ENCODE measurements at regions not wholly inside any gene's neighbourhood (a gene's known extent, or its start where the extent isn't known, plus 50 kb on each side); places are given as distances from the start of the nearest gene placed in this dataset.

GRCh38 chr5:2686321-2687124, 65.0 kb downstream of the IRX2 start:
- no peak for FAIRE-seq
- TF ChIP-seq, protein P1, sequence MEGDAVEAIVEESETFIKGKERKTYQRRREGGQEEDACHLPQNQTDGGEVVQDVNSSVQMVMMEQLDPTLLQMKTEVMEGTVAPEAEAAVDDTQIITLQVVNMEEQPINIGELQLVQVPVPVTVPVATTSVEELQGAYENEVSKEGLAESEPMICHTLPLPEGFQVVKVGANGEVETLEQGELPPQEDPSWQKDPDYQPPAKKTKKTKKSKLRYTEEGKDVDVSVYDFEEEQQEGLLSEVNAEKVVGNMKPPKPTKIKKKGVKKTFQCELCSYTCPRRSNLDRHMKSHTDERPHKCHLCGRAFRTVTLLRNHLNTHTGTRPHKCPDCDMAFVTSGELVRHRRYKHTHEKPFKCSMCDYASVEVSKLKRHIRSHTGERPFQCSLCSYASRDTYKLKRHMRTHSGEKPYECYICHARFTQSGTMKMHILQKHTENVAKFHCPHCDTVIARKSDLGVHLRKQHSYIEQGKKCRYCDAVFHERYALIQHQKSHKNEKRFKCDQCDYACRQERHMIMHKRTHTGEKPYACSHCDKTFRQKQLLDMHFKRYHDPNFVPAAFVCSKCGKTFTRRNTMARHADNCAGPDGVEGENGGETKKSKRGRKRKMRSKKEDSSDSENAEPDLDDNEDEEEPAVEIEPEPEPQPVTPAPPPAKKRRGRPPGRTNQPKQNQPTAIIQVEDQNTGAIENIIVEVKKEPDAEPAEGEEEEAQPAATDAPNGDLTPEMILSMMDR (IDR thresholded peaks at IDR 0.05; ENCODE audit: insufficient read depth, missing control alignments), result no peak
- DNase-seq (ENCODE audit: insufficient read length, low spot score), result no peak

DNA sequence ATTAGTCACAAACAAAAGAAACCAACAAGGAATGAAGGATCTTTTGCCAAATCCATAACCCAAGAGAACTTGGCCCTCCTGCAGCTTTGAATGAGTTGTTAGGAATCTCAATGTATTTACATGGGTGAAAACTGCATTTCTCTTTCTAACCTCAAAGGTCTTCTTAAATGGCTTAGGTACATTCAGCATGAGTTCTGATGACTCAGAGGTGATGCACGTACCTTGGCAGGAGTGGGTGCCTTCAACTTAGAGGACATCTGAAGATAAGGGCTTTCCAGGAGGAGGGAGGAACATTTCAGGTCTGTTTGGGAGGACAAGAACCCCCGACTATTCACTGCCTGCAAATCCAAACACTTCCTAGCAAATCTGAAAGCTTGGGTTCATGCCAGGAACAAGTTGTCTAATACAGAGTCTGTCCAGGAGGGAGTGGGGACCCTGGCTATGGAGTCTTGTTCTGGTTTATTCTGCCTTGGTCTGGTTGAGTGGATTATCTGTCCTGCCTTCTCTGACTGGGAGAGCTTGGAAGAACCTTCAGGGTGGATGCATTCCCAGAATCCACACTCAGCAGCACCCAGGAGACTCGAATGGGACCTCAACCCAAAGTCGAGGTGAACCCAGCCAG, 65.7 kb downstream of the IRX2 start:
- DNase-seq (ENCODE audit: insufficient read length, low spot score) (no peak), FAIRE-seq (no peak)
- TF ChIP-seq, protein P1 (IDR thresholded peaks at IDR 0.05; ENCODE audit: insufficient read depth, missing control alignments), result no peak

DNA sequence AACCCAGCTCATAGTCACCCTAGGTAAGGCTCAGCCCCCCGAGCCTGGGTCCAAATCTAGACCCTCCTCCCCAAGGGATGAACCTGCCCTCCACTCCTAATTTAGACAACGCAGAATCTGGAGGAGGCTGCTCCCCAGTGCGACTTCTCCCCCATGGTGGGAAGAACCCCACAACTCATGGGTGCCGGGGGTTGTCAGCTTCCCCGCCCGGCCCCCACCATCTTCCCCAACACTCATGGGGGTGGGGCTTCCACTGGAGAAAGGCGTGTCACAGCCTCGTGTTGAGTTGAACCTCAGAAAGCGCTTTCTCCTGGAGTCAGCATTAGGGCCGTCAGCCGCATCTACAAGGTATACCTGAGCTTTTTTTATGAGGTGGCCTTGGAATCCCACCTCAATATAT, 66.9 kb downstream of the IRX2 start:
- FAIRE-seq (no peak), DNase-seq (ENCODE audit: insufficient read length, low spot score) (no peak)
- TF ChIP-seq, protein P1 (IDR thresholded peaks at IDR 0.05; ENCODE audit: insufficient read depth, missing control alignments), result no peak

DNA sequence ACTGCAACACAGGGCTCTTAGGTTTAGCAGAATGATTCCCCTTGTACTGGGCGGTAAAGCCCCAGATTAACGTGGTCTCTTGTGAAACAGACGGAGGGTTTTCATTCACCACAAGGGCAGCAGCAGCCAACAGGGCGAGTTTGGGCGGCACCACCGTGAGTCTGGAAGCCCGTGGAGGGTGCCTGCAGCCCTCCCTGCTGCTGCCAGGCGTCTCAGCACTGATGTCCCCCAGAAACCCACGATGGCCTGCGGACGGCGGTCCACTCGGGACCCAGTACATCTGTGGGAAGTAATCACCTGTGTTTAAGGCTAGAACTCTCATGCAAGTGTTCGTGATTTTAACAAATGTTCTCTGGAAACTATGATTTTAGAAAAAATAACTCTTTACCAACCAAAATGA, 67.8 kb downstream of the IRX2 start:
- FAIRE-seq (no peak), DNase-seq (ENCODE audit: insufficient read length, low spot score) (no peak)
- TF ChIP-seq, protein P1 (IDR thresholded peaks at IDR 0.05; ENCODE audit: insufficient read depth, missing control alignments), result no peak

- FAIRE-seq, result no peak
- TF ChIP-seq, protein P1 (IDR thresholded peaks at IDR 0.05; ENCODE audit: insufficient read depth, missing control alignments), result no peak
- no peak for DNase-seq (ENCODE audit: insufficient read length, low spot score)
Observed at GRCh38 chr5:2681476-2681875, 70.0 kb downstream of the IRX2 start.

DNA sequence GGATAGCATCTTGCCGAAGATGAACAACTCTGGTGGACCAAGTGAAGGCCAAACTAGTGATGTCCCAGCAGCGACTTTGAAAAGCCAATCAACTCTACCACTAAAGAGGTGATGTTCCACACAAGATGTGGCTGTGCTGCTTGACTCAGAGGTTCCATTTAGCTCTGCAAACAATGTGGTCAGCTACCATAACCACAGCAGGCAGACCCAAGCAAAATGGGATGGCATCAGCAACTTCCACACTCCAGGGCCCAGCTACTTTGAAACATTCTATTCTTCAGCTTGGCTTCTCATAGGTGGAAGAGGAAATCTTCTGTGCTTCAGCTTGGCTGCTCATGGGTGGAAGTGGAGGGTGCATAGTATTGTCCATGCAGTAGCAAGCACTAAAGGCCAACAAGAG, 70.5 kb downstream of the IRX2 start:
- TF ChIP-seq, protein P1 (IDR thresholded peaks at IDR 0.05; ENCODE audit: insufficient read depth, missing control alignments), result no peak
- no peak for FAIRE-seq

GRCh38 chr5:2677689-2678088, 73.8 kb downstream of the IRX2 start:
- DNase-seq (ENCODE audit: insufficient read length, low spot score) (no peak), FAIRE-seq (no peak)
- TF ChIP-seq, protein P1 (IDR thresholded peaks at IDR 0.05; ENCODE audit: insufficient read depth, missing control alignments), result no peak

More for the DNA sequence above, 70.5 kb downstream of the IRX2 start:
- no peak for DNase-seq (ENCODE audit: insufficient read length, low spot score)

Measured in D721Med (cell line).